OCI-LY1 (cell line): ENCODE measurements at regions not wholly inside any gene's neighbourhood (a gene's known extent, or its start where the extent isn't known, plus 50 kb on each side); places are given as distances from the start of the nearest gene placed in this dataset.

Experiments used
- EZH2 ChIP-seq: fragments of 200-600 bp; sonication (generic), shearing (Covaris generic); IDR thresholded peaks from 2 replicates; pipeline ENCODE4 v1.8.0; 2017; ENCODE audit warnings: borderline replicate concordance, mixed run types, mild to moderate bottlenecking, antibody characterized with exemption, low read length, moderate library complexity, mixed read lengths
- TF ChIP-seq, protein P1 (sequence below): fragments of 200-600 bp; sonication (generic), shearing (Covaris generic); IDR thresholded peaks from 2 replicates; pipeline ENCODE4 v1.5.1; 2017; ENCODE audit warnings: mild to moderate bottlenecking, antibody characterized with exemption, low read length, moderate library complexity, mixed read lengths

DNA sequence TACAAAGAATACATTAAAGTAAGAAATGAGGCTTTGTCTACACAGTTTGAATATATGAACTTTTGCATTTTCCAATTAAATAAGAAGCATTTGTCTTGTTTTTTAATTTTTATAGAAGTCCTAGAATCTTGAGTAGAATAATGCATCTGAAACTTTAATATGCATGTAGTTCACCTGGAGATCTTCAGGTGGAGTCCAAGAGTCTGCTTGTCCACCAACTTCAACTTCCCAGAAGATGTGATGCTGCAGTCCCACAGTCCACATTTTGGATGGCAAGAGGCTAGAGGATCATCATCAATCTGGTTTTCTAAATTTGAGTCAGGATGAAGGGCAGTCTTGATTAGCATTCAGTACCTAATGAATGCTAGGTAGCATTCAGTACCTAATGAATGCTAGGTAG, 357.6 kb upstream of the SOX2 start:
- TF ChIP-seq, protein P1, sequence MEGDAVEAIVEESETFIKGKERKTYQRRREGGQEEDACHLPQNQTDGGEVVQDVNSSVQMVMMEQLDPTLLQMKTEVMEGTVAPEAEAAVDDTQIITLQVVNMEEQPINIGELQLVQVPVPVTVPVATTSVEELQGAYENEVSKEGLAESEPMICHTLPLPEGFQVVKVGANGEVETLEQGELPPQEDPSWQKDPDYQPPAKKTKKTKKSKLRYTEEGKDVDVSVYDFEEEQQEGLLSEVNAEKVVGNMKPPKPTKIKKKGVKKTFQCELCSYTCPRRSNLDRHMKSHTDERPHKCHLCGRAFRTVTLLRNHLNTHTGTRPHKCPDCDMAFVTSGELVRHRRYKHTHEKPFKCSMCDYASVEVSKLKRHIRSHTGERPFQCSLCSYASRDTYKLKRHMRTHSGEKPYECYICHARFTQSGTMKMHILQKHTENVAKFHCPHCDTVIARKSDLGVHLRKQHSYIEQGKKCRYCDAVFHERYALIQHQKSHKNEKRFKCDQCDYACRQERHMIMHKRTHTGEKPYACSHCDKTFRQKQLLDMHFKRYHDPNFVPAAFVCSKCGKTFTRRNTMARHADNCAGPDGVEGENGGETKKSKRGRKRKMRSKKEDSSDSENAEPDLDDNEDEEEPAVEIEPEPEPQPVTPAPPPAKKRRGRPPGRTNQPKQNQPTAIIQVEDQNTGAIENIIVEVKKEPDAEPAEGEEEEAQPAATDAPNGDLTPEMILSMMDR = peak; percentile 63
- no peak for TF ChIP-seq EZH2
